ENCODE measurements at regions not wholly inside any gene's neighbourhood (a gene's known extent, or its start where the extent isn't known, plus 50 kb on each side); places are given as distances from the start of the nearest gene placed in this dataset.

DNA sequence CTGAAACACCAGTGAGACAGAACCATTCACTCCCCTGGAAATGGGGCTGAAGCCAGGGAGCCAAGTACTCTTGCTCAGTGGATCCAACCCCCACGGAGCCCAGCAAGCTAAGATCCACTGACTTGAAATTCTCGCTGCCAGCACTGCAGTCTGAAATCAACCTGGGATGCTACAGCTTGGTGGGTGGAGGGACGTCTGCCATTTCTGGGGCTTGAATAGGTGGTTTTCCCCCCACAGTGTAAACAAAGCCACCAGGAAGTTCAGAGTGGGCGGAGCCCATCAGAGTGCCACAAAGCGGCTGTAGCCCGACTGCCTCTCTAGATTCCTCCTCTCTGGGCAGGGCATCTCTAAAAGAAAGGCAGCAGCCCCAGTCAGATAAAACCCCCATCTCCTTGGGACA, 292.8 kb downstream of the LNPK start:
- TF ChIP-seq, protein P1, sequence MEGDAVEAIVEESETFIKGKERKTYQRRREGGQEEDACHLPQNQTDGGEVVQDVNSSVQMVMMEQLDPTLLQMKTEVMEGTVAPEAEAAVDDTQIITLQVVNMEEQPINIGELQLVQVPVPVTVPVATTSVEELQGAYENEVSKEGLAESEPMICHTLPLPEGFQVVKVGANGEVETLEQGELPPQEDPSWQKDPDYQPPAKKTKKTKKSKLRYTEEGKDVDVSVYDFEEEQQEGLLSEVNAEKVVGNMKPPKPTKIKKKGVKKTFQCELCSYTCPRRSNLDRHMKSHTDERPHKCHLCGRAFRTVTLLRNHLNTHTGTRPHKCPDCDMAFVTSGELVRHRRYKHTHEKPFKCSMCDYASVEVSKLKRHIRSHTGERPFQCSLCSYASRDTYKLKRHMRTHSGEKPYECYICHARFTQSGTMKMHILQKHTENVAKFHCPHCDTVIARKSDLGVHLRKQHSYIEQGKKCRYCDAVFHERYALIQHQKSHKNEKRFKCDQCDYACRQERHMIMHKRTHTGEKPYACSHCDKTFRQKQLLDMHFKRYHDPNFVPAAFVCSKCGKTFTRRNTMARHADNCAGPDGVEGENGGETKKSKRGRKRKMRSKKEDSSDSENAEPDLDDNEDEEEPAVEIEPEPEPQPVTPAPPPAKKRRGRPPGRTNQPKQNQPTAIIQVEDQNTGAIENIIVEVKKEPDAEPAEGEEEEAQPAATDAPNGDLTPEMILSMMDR (IDR thresholded peaks at IDR 0.05), result no peak
- TF ChIP-seq NFYB (CRISPR knock-in tag; conservative IDR thresholded peaks at IDR 0.05; ENCODE audit: low read depth) (no peak), JUN (CRISPR knock-in tag; IDR thresholded peaks at IDR 0.05) (no peak), ZNF232 (CRISPR knock-in tag; IDR thresholded peaks at IDR 0.05) (no peak)
- TF ChIP-seq, protein P2, sequence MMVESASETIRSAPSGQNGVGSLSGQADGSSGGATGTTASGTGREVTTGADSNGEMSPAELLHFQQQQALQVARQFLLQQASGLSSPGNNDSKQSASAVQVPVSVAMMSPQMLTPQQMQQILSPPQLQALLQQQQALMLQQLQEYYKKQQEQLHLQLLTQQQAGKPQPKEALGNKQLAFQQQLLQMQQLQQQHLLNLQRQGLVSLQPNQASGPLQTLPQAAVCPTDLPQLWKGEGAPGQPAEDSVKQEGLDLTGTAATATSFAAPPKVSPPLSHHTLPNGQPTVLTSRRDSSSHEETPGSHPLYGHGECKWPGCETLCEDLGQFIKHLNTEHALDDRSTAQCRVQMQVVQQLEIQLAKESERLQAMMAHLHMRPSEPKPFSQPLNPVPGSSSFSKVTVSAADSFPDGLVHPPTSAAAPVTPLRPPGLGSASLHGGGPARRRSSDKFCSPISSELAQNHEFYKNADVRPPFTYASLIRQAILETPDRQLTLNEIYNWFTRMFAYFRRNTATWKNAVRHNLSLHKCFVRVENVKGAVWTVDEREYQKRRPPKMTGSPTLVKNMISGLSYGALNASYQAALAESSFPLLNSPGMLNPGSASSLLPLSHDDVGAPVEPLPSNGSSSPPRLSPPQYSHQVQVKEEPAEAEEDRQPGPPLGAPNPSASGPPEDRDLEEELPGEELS (CRISPR knock-in tag; IDR thresholded peaks at IDR 0.05), result no peak
